ENCODE measurements at regions not wholly inside any gene's neighbourhood (a gene's known extent, or its start where the extent isn't known, plus 50 kb on each side); places are given as distances from the start of the nearest gene placed in this dataset.

GRCh38 chr11:119982517-119983239 is 155.2 kb downstream of the TRIM29 start:
- no peak for DNase-seq

DNA sequence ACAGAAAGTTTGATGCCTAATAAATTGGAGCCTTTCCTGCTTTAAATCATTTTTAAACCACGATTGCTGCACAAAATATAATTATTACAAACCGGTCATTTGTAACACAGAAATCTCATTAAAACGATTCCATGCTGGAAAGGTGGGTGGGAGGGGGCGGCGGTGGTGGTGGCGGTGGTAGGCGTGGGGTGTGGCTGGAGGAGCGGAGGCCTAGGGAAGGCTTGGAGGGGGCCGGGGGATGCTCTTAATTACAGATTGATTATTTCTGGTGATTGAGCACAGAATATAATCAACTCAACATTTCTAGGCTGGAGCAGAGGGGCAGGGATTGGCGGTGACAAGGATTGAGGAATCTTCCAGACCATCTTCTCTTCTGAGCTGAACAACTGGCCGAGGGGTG is 157.5 kb downstream of the TRIM29 start:
- DNase-seq: no peak

GRCh38 chr11:119979701-119980100 is 158.2 kb downstream of the TRIM29 start:
- DNase-seq: peak in 1 of 2 experiments; percentile 59

DNA sequence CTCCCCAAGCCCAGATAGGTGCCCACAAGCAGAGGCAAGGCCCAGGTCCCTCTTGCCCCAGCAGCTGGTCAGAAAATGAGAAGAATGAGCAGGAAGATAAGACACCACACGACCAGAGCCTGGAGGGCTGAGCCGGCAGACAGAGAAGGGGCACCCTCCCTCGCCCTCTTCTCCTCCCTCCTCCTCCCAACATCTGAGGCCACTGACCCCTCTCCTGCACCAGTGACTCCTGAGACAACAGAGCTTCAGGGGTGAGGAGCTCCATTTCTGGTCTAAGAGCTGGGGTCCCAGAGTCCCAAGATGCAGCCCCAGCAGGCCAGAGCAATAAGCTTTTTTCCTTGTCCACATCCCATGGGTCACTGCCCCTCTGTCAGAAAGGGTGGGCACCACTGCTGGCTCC is 159.2 kb downstream of the TRIM29 start:
- DNase-seq: no peak

DNA sequence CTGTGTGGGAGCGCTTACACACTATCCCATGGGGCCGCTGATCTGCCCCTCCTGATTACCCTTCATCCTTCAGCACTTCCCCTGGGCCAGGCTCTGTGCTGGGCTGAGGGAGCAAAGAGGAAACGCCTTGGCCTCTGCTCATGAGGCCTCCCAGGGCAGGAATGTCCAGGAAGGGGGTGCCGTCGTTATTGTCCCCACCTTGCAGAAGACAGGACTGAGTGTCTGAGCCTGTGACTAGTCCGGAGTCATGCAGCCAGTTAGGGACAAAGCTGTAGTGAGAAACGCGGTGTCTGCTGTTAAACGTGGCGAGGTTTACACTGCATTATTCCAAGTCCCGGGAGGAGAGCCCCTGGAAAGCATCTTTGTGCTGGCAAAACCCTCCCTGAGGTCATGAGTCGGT is 160.0 kb downstream of the TRIM29 start:
- DNase-seq: no peak

- no peak for DNase-seq
Measured at GRCh38 chr11:119977561-119977860, 160.4 kb downstream of the TRIM29 start.

DNA sequence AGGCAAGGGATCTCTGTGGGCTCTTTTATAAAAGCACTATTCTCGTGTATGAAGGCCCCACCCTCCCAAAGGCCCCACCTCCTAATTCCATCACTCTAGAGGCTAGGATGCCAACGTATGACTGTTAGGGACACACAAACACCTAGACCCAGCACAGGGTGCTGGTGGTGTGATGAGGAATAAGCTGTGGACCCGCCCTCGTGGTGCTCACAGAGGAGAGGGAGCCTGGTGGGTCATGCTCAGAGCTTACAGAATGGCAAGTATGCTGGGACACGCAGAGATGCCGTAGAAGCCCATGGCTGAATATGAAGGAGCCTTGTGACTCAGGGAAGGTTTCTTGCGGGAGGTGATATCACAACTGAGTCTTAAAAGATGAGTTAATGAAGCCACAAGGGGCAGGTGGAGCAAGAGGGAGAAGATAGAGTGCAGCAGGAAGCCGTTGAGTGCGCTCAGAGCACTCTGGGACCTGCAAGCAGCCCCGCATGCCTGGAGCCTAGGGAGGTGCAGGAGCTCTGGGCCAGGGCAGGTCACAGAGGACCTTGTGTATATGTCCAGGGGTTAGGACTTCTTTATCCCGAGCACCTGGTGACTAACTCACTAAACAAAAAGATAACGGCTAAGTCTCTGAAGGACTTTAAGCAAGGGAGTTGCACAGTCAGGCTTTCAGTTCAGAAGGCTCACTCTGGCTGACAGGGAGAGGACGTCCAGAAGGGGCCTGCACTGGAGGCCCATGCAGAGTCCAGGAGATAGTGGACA is 160.9 kb downstream of the TRIM29 start:
- no peak for DNase-seq

GRCh38 chr11:119975561-119976152 is 162.3 kb downstream of the TRIM29 start:
- no peak for DNase-seq

DNA sequence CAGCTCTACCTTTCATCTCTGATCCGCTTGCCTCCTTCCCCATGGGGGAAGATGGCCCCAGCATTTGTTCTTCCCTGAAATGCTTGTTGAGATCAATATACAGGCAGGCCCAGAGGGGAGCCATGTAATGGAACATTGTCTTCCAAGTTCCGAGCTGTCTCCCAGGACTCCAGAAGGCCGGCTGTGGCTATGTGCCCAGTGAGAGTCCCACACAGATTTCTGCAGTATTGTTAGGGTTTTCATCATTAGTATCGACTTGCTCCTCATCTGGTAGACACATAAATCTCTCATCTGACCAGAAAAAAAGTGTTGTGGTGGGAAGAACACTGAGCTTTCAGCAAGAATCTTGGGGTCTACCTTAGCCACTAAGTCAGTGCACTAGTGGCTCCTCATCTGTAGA is 163.4 kb downstream of the TRIM29 start:
- no peak for DNase-seq

DNA sequence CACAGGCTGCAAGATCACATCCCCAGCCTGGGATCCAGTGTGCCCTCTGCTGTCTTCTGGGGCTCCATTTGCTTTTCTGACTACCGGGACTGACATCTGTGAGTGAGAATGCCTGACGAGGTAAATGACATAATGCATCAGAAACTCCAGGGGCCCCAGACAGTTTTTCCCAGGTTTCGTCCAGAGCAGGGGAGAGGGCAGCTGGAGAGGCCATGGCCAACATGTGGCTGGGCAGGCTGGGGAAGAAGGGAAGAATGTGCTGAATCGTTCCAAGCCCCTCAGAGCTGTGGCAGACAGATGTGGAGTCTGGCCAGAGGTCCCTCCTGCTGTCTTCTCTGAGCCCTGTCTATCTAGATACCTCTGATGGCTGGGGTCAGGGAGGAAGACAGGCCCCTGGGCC is 163.9 kb downstream of the TRIM29 start:
- no peak for DNase-seq

DNA sequence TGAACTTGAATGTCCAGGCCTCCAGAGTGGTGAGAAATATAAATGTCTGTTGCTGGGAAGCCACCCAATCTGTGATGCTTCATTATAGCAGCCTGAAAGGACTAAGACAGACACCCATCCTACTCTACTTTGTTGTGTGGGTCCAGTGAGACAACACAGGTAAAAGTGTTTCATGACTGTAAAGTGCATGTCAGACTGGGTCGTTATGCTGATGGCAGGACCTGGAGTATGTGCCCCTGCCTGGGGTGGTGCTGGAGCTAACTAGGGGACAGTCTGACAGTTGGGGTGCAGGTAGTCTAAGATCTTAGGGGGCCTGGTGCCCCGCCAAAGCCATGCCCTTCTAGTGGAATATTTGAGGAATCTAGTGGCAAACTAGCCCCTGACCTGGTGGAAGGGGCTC is 165.6 kb downstream of the TRIM29 start:
- DNase-seq: no peak

- DNase-seq: no peak
Measured at GRCh38 chr11:119970555-119971304, 167.2 kb downstream of the TRIM29 start.

DNA sequence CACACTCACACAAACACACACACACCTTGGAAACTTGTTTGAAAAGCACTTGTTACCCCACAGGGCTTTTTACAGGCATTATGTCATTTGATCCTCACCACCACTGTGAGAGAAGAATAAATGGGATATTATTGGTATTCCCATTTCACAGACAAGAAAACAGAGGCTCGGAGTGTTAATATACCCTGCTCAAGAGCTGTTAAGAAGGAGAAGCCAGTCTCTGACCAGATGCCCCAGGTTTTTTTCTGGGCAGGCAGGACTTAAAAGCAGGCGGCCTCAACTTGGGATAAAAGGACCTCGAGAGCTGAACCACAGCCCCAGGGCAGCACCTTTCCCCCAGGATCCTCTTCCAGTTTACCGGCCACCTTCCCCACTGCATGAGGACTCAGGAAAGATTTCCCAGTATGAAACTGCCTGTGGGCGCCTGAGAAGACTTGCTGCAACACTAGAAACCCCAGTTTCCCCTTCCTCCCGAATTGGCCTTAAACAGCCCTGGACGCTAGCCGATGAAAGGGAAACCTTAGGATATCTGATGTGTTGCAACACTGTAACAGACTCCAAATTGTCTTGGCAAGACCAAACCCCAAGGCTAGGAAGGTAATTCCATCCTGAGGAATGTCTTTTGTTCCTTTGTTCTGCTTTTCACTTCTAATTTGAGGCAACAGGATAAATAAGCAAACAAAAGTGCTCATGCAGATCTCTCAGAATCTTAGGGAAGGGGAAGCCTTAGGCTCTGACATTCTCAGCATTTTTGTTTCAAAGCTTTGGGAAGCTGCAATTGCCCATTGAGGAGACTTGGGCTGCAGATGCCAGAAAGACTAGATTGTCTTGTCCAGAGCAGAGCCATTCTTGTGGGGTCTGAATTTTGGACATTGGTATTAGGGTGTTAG is 173.5 kb downstream of the TRIM29 start:
- DNase-seq: no peak

- no peak for DNase-seq
Measured at GRCh38 chr11:119957951-119958350, 180.0 kb downstream of the TRIM29 start.

DNA sequence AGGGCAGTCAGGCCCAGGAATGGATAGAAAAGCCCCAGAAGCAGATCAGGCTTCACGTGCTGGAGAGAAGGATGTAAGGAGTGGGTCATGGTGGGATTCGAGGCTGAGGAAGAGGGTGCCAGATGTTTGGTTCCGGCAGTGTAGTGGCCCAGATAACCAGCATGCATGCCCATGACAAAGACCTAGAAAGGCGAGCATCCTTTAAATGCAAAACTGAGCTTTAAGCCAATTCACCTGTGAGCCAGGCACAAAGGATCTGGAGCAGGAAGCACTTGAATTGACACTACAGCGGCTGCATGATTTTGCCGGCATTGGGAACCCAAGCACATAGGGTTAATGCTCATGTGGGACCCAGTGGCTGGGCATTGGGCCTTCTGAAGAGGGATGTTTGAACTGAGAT is 185.5 kb downstream of the TRIM29 start:
- no peak for DNase-seq

DNA sequence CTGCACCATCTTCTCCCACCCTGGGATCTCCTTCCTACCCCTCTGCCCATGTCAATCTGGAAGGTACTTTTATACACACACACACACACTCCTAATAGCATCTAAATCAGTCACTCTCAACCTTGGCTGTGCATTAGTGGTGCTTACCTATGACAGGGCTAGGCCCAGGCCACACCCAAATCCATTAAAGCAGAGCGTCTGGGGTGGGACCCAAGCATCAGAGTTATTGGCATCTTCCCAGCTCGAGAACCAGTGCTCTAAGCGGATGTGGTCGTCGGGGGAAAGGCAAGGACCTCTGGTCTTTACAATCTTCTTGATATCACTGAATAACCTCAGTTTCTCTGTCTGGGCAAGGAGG is 194.6 kb downstream of the TRIM29 start:
- no peak for DNase-seq

DNA sequence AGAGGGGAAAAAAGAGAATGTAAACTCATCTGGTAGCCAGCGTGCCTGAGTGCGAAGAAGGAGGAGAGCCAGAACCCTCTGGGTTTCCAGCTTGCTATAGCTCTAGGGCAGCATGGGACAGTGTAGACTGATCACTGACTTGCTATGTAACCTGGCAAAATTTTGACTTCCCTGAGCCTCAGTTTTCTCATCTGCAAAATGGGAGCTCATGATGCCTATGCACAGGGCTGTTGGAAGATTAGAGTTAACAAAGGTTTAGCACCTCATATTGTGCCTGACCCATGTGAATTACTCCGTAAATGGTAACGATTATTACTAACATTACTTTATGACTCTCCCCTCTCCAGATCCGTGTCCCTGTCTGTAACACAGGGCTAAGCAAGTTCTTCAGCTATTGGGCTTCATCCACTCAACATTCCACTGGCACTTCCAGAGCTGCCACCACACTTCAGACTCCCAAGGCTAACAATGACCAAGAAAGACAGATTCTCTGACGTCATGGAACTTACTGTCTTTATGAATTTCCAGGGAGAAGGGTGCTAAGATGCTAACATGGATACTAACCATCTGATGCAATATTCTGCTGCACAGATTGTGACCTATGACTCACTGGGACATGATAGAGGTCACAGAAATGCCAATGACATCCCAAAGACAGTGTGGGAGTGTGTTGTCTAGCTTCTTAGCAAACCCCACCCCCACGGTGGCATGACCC is 195.2 kb downstream of the TRIM29 start:
- DNase-seq: no peak

DNA sequence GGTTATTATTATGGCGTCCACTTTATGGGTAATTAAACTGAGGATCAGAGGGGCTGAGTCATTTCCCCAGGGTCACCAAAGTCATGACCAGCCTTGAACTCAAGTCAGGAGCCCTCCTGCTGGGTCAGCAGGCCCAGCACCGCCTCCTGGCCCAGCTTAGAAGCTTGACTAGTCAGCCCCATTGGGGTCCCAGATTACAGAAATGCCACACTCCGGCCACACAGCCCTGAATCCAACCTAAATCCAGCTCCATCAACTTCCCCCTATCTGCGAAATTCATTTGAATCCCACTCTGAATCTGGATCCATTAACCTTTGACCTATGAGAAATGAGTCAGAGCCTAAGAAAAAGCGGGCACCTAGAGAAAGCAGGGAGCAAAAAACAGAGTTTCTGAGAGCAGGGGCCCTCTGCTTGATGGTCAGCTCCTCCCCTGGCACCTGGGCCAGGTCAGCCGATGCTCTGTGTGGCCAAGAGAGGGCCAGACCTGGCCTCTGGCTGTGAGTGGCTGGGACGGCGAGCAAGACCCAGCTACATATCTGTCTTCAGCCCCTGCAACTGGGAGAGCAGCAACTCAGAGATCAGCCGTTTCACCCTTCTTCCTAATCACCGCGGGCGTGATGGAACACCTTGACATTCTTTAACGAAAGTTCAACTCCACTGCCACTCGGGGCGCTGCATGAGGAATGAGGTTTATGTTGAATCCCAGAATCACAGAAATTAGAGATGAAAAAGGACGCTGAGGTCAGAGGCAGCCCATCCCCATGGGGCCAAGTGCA is 196.1 kb downstream of the TRIM29 start:
- DNase-seq: no peak

DNA sequence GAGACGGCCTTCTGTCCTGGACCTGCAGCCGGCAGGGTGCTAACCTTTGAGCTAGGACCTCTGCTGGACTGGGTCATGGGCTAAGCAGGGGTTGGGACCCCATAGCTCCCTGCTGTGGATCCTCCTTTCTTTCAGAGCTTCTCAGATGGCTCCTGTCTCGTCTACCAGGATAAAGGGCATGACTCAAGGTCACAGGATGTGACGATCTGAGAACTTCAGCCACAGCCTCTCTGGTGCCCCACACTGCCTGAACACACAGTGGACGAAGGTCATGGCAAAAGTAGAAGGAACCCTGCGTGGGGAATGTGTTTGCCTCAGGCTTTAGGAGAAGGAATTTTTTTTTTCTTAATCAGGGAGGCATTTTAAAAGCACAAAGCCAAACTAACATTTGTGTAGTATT is 196.7 kb downstream of the TRIM29 start:
- DNase-seq: no peak

DNA sequence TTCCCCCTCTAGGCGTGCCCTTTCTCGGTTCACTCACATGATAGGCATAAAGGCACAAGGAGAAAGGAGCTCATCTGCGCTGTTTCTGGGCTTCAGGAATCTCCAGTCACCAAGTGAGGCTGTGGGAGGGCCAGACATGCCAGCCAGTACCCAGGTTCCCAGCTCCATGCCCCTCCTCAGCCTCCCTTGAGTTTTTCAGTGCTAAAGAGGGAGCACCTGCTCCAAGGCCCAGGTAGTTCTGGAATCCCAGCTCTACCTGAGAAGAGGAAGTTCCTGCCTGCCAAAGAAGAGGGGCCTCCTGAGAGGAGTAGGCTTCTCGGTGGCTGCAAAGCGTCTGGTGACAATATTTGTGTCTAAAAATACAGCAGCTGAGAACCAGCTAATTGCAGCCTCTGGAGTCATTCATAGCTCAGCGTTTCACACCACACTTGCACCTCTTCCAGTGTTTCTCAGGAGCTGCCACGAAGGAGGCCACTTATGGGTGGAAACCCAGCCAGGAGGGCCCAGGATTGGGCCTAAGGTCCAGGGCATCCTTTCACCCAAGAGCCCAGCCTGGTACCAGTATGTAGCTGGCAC is 197.4 kb downstream of the TRIM29 start:
- no peak for DNase-seq

- DNase-seq: no peak
Measured at GRCh38 chr11:119937412-119937811, 200.5 kb downstream of the TRIM29 start.

Data from NCI-H526 (cell line).